DND-41 (cell line): ENCODE measurements at regions not wholly inside any gene's neighbourhood (a gene's known extent, or its start where the extent isn't known, plus 50 kb on each side); places are given as distances from the start of the nearest gene placed in this dataset.
"Not testable (repeated sequence)": the region's sequence is repeated elsewhere in the genome, so short reads cannot be mapped to it uniquely, and the experiment has no call there.

Experiments
- ATAC-seq: fragments of 200-7000 bp; cut with Tn5 transposase; 3 replicates; pipeline ENCODE4 v1.9.1; 2021; ENCODE audit warnings: low read depth; ENCODE audit not compliant: insufficient read depth
- DNase-seq: peaks from one replicate; pipeline ENCODE4 v3.0.0-alpha.2; 2020
- H2AFZ ChIP-seq: 2 replicates; pipeline ENCODE4 v1.6.0; 2012; ENCODE audit warnings: low read depth, low read length
- H3K27ac ChIP-seq: 2 replicates; pipeline ENCODE4 v1.5.1; 2012; ENCODE audit warnings: low read length, inconsistent platforms
- H3K27me3 ChIP-seq: fragments of 200-600 bp; sonication (generic); 2 replicates; pipeline ENCODE4 v1.6.0; 2012; ENCODE audit warnings: low read length, mild to moderate bottlenecking, inconsistent platforms; ENCODE audit not compliant: insufficient read depth, poor library complexity
- H3K36me3 ChIP-seq: 2 replicates; pipeline ENCODE4 v1.5.1; 2012; ENCODE audit warnings: low read length, inconsistent platforms; ENCODE audit not compliant: insufficient read depth
- H3K4me1 ChIP-seq: 2 replicates; pipeline ENCODE4 v1.5.1; 2012; ENCODE audit warnings: mild to moderate bottlenecking, low read length; ENCODE audit not compliant: insufficient read depth
- H3K4me2 ChIP-seq: 2 replicates; pipeline ENCODE4 v1.6.0; 2012; ENCODE audit warnings: mild to moderate bottlenecking, moderate library complexity, low read length, inconsistent platforms; ENCODE audit not compliant: insufficient read depth
- H3K4me3 ChIP-seq, 2 experiments: fragments of 200-600 bp in 1 of 2; shearing (Covaris generic) in 1 of 2; 2 replicates each; pipeline ENCODE4 v1.5.1; 2012 to 2016; ENCODE audit warnings: inconsistent platforms in 2 of 2, low read length in 2 of 2, mild to moderate bottlenecking in 2 of 2, low read depth in 1 of 2, moderate library complexity in 1 of 2
- H3K79me2 ChIP-seq: 2 replicates; pipeline ENCODE4 v1.6.0; 2012; ENCODE audit warnings: low read length, inconsistent platforms; ENCODE audit not compliant: insufficient read depth
- H3K9ac ChIP-seq: 2 replicates; pipeline ENCODE4 v1.6.0; 2012; ENCODE audit warnings: low read depth, mild to moderate bottlenecking, inconsistent platforms, low read length, moderate library complexity
- H3K9me3 ChIP-seq: 2 replicates; pipeline ENCODE4 v1.5.1; 2012; ENCODE audit warnings: low read length, moderate library complexity, mild to moderate bottlenecking, inconsistent platforms; ENCODE audit not compliant: insufficient read depth, severe bottlenecking
- H4K20me1 ChIP-seq: 2 replicates; pipeline ENCODE4 v1.6.0; 2012; ENCODE audit warnings: low read length; ENCODE audit not compliant: insufficient read depth
- CTCF ChIP-seq: IDR thresholded peaks from 2 replicates; pipeline ENCODE4 v1.5.1; 2012; ENCODE audit warnings: borderline replicate concordance, low read length, moderate library complexity, mild to moderate bottlenecking; ENCODE audit not compliant: poor library complexity, severe bottlenecking; ENCODE audit errors: extremely low read depth
- EZH2 ChIP-seq: IDR thresholded peaks from 3 replicates; pipeline ENCODE4 v1.6.1; 2012; ENCODE audit warnings: borderline replicate concordance, low read depth, mild to moderate bottlenecking, moderate library complexity, low read length, inconsistent platforms; ENCODE audit not compliant: severe bottlenecking

- H2AFZ ChIP-seq: no peak overlapping the region
- H3K4me2 ChIP-seq: no peak overlapping the region
- ATAC-seq (no peak), DNase-seq (no peak)
- H3K4me1 ChIP-seq: peaks cover 7% of the 10 kb centered on the region
- peaks cover 1% of the 10 kb centered on the region for H3K9me3 ChIP-seq
- H3K36me3 ChIP-seq: no peaks in the 10 kb centered on the region
- no peaks in the 10 kb centered on the region for H3K27me3 ChIP-seq
- H3K9ac ChIP-seq: no peak overlapping the region
- no peaks in the 10 kb centered on the region for H3K79me2 ChIP-seq
- H3K27ac ChIP-seq: no peak overlapping the region
- TF ChIP-seq CTCF (no peak), EZH2 (no peak)
- no peak overlapping the region for H3K4me3 ChIP-seq
- no peaks in the 10 kb centered on the region for H4K20me1 ChIP-seq
These were observed 152.1 kb downstream of the DUSP6 start for GRCh38 chr12:89200217-89200616.

- H4K20me1 ChIP-seq: no peaks in the 10 kb centered on the region
- no peaks in the 10 kb centered on the region for H3K27me3 ChIP-seq
- no peak overlapping the region for H3K27ac ChIP-seq
- no peak overlapping the region for H2AFZ ChIP-seq
- H3K36me3 ChIP-seq: no peaks in the 10 kb centered on the region
- TF ChIP-seq CTCF (no peak), EZH2 (no peak)
- no peaks in the 10 kb centered on the region; the same call in 1 of the 2 replicates for H3K4me1 ChIP-seq
- no peak overlapping the region for H3K4me3 ChIP-seq
- no peak overlapping the region for H3K4me2 ChIP-seq
- no peak overlapping the region for H3K9ac ChIP-seq
- ATAC-seq (no peak), DNase-seq (no peak)
- no peaks in the 10 kb centered on the region for H3K79me2 ChIP-seq
- H3K9me3 ChIP-seq: peaks cover 10% of the 10 kb centered on the region
These were observed 156.8 kb downstream of the DUSP6 start for GRCh38 chr12:89195470-89195869.

- H3K79me2 ChIP-seq: no peaks in the 10 kb centered on the region
- no peaks in the 10 kb centered on the region for H3K36me3 ChIP-seq
- no peak overlapping the region for H3K4me2 ChIP-seq
- H2AFZ ChIP-seq: 0 out of 2 replicates have a peak overlapping the region, but pooled peaks have one; percentile 40
- no peaks in the 10 kb centered on the region for H4K20me1 ChIP-seq
- peaks cover 17% of the 10 kb centered on the region for H3K9me3 ChIP-seq
- no peak overlapping the region for H3K27ac ChIP-seq
- no peak overlapping the region for H3K9ac ChIP-seq
- no peaks in the 10 kb centered on the region; the same call in 1 of the 2 replicates for H3K4me1 ChIP-seq
- ATAC-seq (no peak), DNase-seq (no peak)
- H3K4me3 ChIP-seq: no peak overlapping the region
- TF ChIP-seq CTCF: no peak
- TF ChIP-seq EZH2: no peak
- no peaks in the 10 kb centered on the region for H3K27me3 ChIP-seq
These were observed 157.6 kb downstream of the DUSP6 start for GRCh38 chr12:89194683-89195082.

- H3K27ac ChIP-seq: no peak overlapping the region
- no peak overlapping the region for H3K9ac ChIP-seq
- no peaks in the 10 kb centered on the region for H4K20me1 ChIP-seq
- ATAC-seq (no peak), DNase-seq (no peak)
- no peaks in the 10 kb centered on the region for H3K27me3 ChIP-seq
- no peak overlapping the region for H2AFZ ChIP-seq
- H3K9me3 ChIP-seq: peaks cover 27% of the 10 kb centered on the region
- H3K36me3 ChIP-seq: no peaks in the 10 kb centered on the region
- no peak overlapping the region for H3K4me2 ChIP-seq
- no peaks in the 10 kb centered on the region for H3K79me2 ChIP-seq
- TF ChIP-seq CTCF (no peak), EZH2 (no peak)
- H3K4me3 ChIP-seq: no peak overlapping the region
- no peaks in the 10 kb centered on the region; the same call in 1 of the 2 replicates for H3K4me1 ChIP-seq
These were observed 159.9 kb downstream of the DUSP6 start for GRCh38 chr12:89192429-89192828.

GRCh38 chr12:89191597-89191996, 160.7 kb downstream of the DUSP6 start:
- H2AFZ ChIP-seq, H3K27ac ChIP-seq, H3K79me2 ChIP-seq, ATAC-seq, H3K4me2 ChIP-seq, H3K4me3 ChIP-seq, DNase-seq, H3K36me3 ChIP-seq, H3K4me1 ChIP-seq, H3K27me3 ChIP-seq, H3K9ac ChIP-seq, H4K20me1 ChIP-seq: not testable (repeated sequence)
- H3K9me3 ChIP-seq: peaks cover 27% of the 10 kb centered on the region
